AG10803 (cell line): ENCODE measurements at regions not wholly inside any gene's neighbourhood (a gene's known extent, or its start where the extent isn't known, plus 50 kb on each side); places are given as distances from the start of the nearest gene placed in this dataset.

Experiments used
- DNase-seq: peaks from one replicate; pipeline ENCODE4 v3.0.0; 2010; ENCODE audit warnings: low read depth
- H3K4me3 ChIP-seq: 2 replicates; pipeline ENCODE4 v1.5.1; 2011; ENCODE audit warnings: mild to moderate bottlenecking, low read length, control low read depth
- TF ChIP-seq, protein P1 (sequence below): conservative IDR thresholded peaks from 2 replicates; pipeline ENCODE4 v1.5.1; 2011; ENCODE audit warnings: mild to moderate bottlenecking, low read length, control low read depth, inconsistent platforms

- no peak for DNase-seq
- no peak overlapping the region for H3K4me3 ChIP-seq
- TF ChIP-seq, protein P1, sequence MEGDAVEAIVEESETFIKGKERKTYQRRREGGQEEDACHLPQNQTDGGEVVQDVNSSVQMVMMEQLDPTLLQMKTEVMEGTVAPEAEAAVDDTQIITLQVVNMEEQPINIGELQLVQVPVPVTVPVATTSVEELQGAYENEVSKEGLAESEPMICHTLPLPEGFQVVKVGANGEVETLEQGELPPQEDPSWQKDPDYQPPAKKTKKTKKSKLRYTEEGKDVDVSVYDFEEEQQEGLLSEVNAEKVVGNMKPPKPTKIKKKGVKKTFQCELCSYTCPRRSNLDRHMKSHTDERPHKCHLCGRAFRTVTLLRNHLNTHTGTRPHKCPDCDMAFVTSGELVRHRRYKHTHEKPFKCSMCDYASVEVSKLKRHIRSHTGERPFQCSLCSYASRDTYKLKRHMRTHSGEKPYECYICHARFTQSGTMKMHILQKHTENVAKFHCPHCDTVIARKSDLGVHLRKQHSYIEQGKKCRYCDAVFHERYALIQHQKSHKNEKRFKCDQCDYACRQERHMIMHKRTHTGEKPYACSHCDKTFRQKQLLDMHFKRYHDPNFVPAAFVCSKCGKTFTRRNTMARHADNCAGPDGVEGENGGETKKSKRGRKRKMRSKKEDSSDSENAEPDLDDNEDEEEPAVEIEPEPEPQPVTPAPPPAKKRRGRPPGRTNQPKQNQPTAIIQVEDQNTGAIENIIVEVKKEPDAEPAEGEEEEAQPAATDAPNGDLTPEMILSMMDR, result no peak
These were observed 79.0 kb upstream of the VGLL3 start for GRCh38 chr3:87069971-87070370.

- no peak for DNase-seq
- H3K4me3 ChIP-seq, result no peak overlapping the region
- TF ChIP-seq, protein P1, result no peak
These were observed 78.1 kb upstream of the VGLL3 start for GRCh38 chr3:87069021-87069420.

GRCh38 chr3:87062685-87063084, 71.7 kb upstream of the VGLL3 start:
- TF ChIP-seq, protein P1, result no peak
- H3K4me3 ChIP-seq, result no peak overlapping the region

GRCh38 chr3:87057474-87057873, 66.5 kb upstream of the VGLL3 start:
- H3K4me3 ChIP-seq, result no peak overlapping the region
- TF ChIP-seq, protein P1, result no peak
- no peak for DNase-seq

More at GRCh38 chr3:87062685-87063084, 71.7 kb upstream of the VGLL3 start:
- DNase-seq, result no peak

DNA sequence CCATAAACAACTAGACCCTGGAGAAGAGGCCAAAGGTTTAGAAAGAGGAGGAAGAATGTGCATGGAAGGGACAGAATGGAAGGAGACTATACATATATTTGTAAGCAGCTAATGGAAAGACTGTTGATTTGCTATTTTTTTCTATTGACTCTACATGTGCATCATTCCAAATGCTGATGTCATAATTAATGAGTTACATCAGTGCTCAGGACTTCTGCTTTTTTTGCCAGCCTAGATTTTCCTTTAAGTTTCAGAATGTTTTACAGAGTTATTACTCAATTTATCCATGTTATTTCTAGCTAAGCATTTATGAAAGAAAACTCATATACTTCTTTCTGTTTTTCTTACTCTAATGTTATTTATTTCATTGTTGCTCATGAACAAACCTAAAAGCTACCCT, 62.6 kb upstream of the VGLL3 start:
- H3K4me3 ChIP-seq, result no peak overlapping the region
- TF ChIP-seq, protein P1, result no peak
- DNase-seq, result peak; percentile 5

- DNase-seq, result no peak
- peak overlapping the region; percentile 31 for H3K4me3 ChIP-seq
- TF ChIP-seq, protein P1, result no peak
These were observed 61.7 kb upstream of the VGLL3 start for GRCh38 chr3:87052499-87053260.

DNA sequence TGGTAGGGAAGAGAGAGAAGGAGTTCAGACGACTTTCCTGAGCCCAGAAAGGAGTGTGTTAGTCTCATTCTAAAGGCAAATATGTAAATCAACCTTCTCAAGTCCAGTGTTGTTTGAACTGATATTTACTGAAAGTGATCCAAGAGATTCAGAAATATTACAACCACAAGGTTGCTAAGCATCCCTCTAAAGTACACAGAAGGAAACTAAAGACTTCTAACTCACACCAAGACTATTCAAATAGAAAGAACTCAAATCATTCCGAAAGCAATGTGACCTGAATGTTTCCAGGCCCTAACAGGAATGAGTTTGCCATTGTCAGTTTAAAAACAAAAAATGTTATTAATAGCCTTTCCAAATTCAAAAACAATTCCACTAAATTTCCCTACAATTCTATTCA, 56.9 kb upstream of the VGLL3 start:
- DNase-seq, result peak; percentile 3
- TF ChIP-seq, protein P1, result no peak
- no peak overlapping the region for H3K4me3 ChIP-seq
